ENCODE measurements at regions not wholly inside any gene's neighbourhood (a gene's known extent, or its start where the extent isn't known, plus 50 kb on each side); places are given as distances from the start of the nearest gene placed in this dataset.
"Not testable (repeated sequence)": the region's sequence is repeated elsewhere in the genome, so short reads cannot be mapped to it uniquely, and the experiment has no call there.

GRCh38 chr16:7236824-7237410, 95.7 kb upstream of the RBFOX1 start:
- TF ChIP-seq EZH2phosphoT487 (conservative IDR thresholded peaks at IDR 0.05; ENCODE audit: low read length) (no peak), CTCF (IDR thresholded peaks at IDR 0.05; ENCODE audit: insufficient read depth, low read length, poor library complexity, severe bottlenecking) (no peak)
- Histone ChIP-seq H3K36me3 (ENCODE audit: low read length) (no peaks in the 10 kb centered on the region), H3K9me3 (ENCODE audit: insufficient read depth, low read length) (no peaks in the 10 kb centered on the region), H3K4me3 (ENCODE audit: insufficient read depth, low read length, poor library complexity, severe bottlenecking) (no peak overlapping the region), H3K4me2 (ENCODE audit: low read depth, low read length, poor library complexity, severe bottlenecking) (no peak overlapping the region), H2AFZ (ENCODE audit: low read depth, low read length, severe bottlenecking) (no peak overlapping the region), H3F3A (ENCODE audit: insufficient read depth) (no peaks in the 10 kb centered on the region), H3K79me2 (ENCODE audit: insufficient read depth, low read length) (no peaks in the 10 kb centered on the region), H3K9ac (ENCODE audit: low read length) (no peak overlapping the region), H3K9me2 (replicated peaks; ENCODE audit: insufficient read depth, low read length) (no peaks in the 10 kb centered on the region), H3K27ac (ENCODE audit: low read depth, low read length) (no peak overlapping the region), H3K27me3 (ENCODE audit: low read length) (no peaks in the 10 kb centered on the region), H4K20me1 (ENCODE audit: low read depth, low read length) (no peaks in the 10 kb centered on the region)

- Histone ChIP-seq H3F3A (ENCODE audit: insufficient read depth) (no peaks in the 10 kb centered on the region), H3K4me2 (ENCODE audit: low read depth, low read length, poor library complexity, severe bottlenecking) (no peak overlapping the region), H2AFZ (ENCODE audit: low read depth, low read length, severe bottlenecking) (no peak overlapping the region), H3K9me3 (ENCODE audit: insufficient read depth, low read length) (no peaks in the 10 kb centered on the region), H3K9ac (ENCODE audit: low read length) (no peak overlapping the region), H3K79me2 (ENCODE audit: insufficient read depth, low read length) (no peaks in the 10 kb centered on the region), H3K9me2 (replicated peaks; ENCODE audit: insufficient read depth, low read length) (no peaks in the 10 kb centered on the region), H3K36me3 (ENCODE audit: low read length) (no peaks in the 10 kb centered on the region), H3K27me3 (ENCODE audit: low read length) (no peaks in the 10 kb centered on the region), H3K27ac (ENCODE audit: low read depth, low read length) (no peak overlapping the region), H3K4me3 (ENCODE audit: insufficient read depth, low read length, poor library complexity, severe bottlenecking) (no peak overlapping the region), H4K20me1 (ENCODE audit: low read depth, low read length) (no peaks in the 10 kb centered on the region)
- no peak for TF ChIP-seq EZH2phosphoT487 (conservative IDR thresholded peaks at IDR 0.05; ENCODE audit: low read length)
- no peak for TF ChIP-seq CTCF (IDR thresholded peaks at IDR 0.05; ENCODE audit: insufficient read depth, low read length, poor library complexity, severe bottlenecking)
These were observed 98.7 kb upstream of the RBFOX1 start for GRCh38 chr16:7233975-7234374.

GRCh38 chr16:7231762-7232161, 100.9 kb upstream of the RBFOX1 start:
- Histone ChIP-seq H3K4me2 (ENCODE audit: low read depth, low read length, poor library complexity, severe bottlenecking) (no peak overlapping the region), H4K20me1 (ENCODE audit: low read depth, low read length) (no peaks in the 10 kb centered on the region), H3K4me3 (ENCODE audit: insufficient read depth, low read length, poor library complexity, severe bottlenecking) (no peak overlapping the region), H3K27ac (ENCODE audit: low read depth, low read length) (no peak overlapping the region), H3K9me2 (replicated peaks; ENCODE audit: insufficient read depth, low read length) (no peaks in the 10 kb centered on the region), H3F3A (ENCODE audit: insufficient read depth) (no peaks in the 10 kb centered on the region), H2AFZ (ENCODE audit: low read depth, low read length, severe bottlenecking) (no peak overlapping the region), H3K9ac (ENCODE audit: low read length) (no peak overlapping the region), H3K36me3 (ENCODE audit: low read length) (no peaks in the 10 kb centered on the region), H3K9me3 (ENCODE audit: insufficient read depth, low read length) (no peaks in the 10 kb centered on the region), H3K79me2 (ENCODE audit: insufficient read depth, low read length) (no peaks in the 10 kb centered on the region), H3K27me3 (ENCODE audit: low read length) (no peaks in the 10 kb centered on the region)
- TF ChIP-seq CTCF (IDR thresholded peaks at IDR 0.05; ENCODE audit: insufficient read depth, low read length, poor library complexity, severe bottlenecking): no peak
- no peak for TF ChIP-seq EZH2phosphoT487 (conservative IDR thresholded peaks at IDR 0.05; ENCODE audit: low read length)

- not testable (repeated sequence) for H3K9me2 ChIP-seq (replicated peaks; ENCODE audit: insufficient read depth, low read length); H3K4me2 ChIP-seq (ENCODE audit: low read depth, low read length, poor library complexity, severe bottlenecking)
These were observed 103.0 kb upstream of the RBFOX1 start for GRCh38 chr16:7229433-7230218.

More at GRCh38 chr16:7229433-7230218, 103.0 kb upstream of the RBFOX1 start:
- H4K20me1 ChIP-seq (ENCODE audit: low read depth, low read length); H3K36me3 ChIP-seq (ENCODE audit: low read length); H3K4me3 ChIP-seq (ENCODE audit: insufficient read depth, low read length, poor library complexity, severe bottlenecking); H3K27me3 ChIP-seq (ENCODE audit: low read length); H3K9ac ChIP-seq (ENCODE audit: low read length); H3F3A ChIP-seq (ENCODE audit: insufficient read depth); H2AFZ ChIP-seq (ENCODE audit: low read depth, low read length, severe bottlenecking); H3K79me2 ChIP-seq (ENCODE audit: insufficient read depth, low read length); H3K9me3 ChIP-seq (ENCODE audit: insufficient read depth, low read length); H3K27ac ChIP-seq (ENCODE audit: low read depth, low read length): not testable (repeated sequence)

All from SU-DHL-6 (cell line).